ENCODE measurements at regions not wholly inside any gene's neighbourhood (a gene's known extent, or its start where the extent isn't known, plus 50 kb on each side); places are given as distances from the start of the nearest gene placed in this dataset.

DNA sequence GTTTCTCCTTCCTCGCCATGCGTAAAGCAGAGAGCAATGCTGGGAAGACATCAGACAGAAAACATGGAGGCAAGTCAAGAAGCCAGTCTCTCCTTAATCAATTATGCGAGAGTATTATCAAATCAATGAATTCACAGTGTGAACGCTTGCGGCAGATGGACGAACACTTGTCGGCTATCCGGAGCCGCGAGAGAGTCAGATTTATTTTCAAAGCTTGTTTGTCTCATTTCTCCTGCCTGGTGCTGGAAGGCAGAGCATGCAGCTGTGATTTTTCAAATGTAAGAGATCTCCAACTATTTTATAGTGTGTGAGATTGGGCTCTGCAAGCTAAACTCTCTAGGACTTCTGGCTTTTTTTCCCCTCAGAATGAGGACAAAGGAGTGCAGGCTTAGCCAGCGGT is 252.3 kb downstream of the SNX10 start:
- Histone ChIP-seq H3K4me2 (ENCODE audit: low read depth, low read length) (no peak overlapping the region), H3K23ac (ENCODE audit: low read depth, low read length) (no peak overlapping the region), H3K9ac (ENCODE audit: low read depth, low read length) (no peak overlapping the region), H3K56ac (ENCODE audit: extremely low read depth, insufficient read depth, low read length) (no peak overlapping the region), H3K9me1 (ENCODE audit: insufficient read depth, low read length) (no peaks in the 10 kb centered on the region), H3K18ac (ENCODE audit: low read depth, low read length) (no peak overlapping the region), H3K4ac (ENCODE audit: low read depth, low read length) (no peak overlapping the region), H3K79me1 (ENCODE audit: low read depth in 1 of 2, low read length in 2 of 2) (no peaks in the 10 kb centered on the region), H4K20me1 (ENCODE audit: insufficient read depth, low read length) (no peaks in the 10 kb centered on the region), H4K91ac (ENCODE audit: insufficient read depth, low read depth, low read length) (no peak overlapping the region), H3K36me3 (ENCODE audit: control insufficient read depth, insufficient read depth, low read length) (no peaks in the 10 kb centered on the region), H4K5ac (ENCODE audit: low read depth, low read length) (no peak overlapping the region), H2AK5ac (ENCODE audit: low read depth, low read length) (no peak overlapping the region), H4K8ac (ENCODE audit: low read depth in 2 of 2, low read length in 2 of 2) (no peak overlapping the region), H3K27ac (ENCODE audit: insufficient read depth, low read length) (no peak overlapping the region), H2BK5ac (ENCODE audit: low read depth, low read length, poor library complexity, severe bottlenecking) (no peak overlapping the region), H3K14ac (replicated peaks; ENCODE audit: low read depth, low read length) (no peak overlapping the region), H2BK15ac (ENCODE audit: low read depth, low read length) (no peak overlapping the region), H2BK20ac (ENCODE audit: low read depth, low read length) (no peak overlapping the region), H2AFZ (replicated peaks; ENCODE audit: low read length, poor library complexity) (no peak overlapping the region), H3K4me3 (ENCODE audit: insufficient read depth, low read depth, low read length) (no peak overlapping the region), H2BK120ac (ENCODE audit: low read depth, low read length) (no peak overlapping the region), H2AK9ac (replicated peaks; ENCODE audit: low read depth, low read length, poor library complexity) (no peak overlapping the region), H3K4me1 (ENCODE audit: control insufficient read depth, insufficient read depth, low read length) (no peaks in the 10 kb centered on the region), H3K9me3 (ENCODE audit: control insufficient read depth, insufficient read depth, low read length) (no peaks in the 10 kb centered on the region), H3K27me3 (ENCODE audit: control insufficient read depth, insufficient read depth, low read length) (peaks cover 3% of the 10 kb centered on the region)
- dilution Hi-C loops (cut with HindIII; ENCODE audit: low sequenced_read_pairs, unreplicated experiment): no loop called here
- ChIA-PET CTCF (no interaction called here), POLR2A (ENCODE audit: unreplicated experiment) (no interaction called here)
- no TSS peak for BruUV-seq (replicated peaks)
- DNase-seq: no peak
- in situ Hi-C loops (cut with MboI; ENCODE audit: low sequenced_read_pairs): no loop called here
- ATAC-seq (ENCODE audit: low read depth): no peak
- 60% methylated on average over 1 of the region's 11 CpGs; no CpG with 5 or more reads in 1 of the 2 experiments for WGBS, 2 experiments (ENCODE audit: extremely low coverage in 2 of 2, insufficient read length in 1 of 2)
- intact Hi-C loops (cut with micrococcal nuclease): no loop called here
- TF ChIP-seq CHD1 (IDR thresholded peaks at IDR 0.05; ENCODE audit: low read depth, low read length): no peak
- TF ChIP-seq RFX5 (IDR thresholded peaks at IDR 0.05; ENCODE audit: low read depth, low read length): no peak
- TF ChIP-seq, protein P1, sequence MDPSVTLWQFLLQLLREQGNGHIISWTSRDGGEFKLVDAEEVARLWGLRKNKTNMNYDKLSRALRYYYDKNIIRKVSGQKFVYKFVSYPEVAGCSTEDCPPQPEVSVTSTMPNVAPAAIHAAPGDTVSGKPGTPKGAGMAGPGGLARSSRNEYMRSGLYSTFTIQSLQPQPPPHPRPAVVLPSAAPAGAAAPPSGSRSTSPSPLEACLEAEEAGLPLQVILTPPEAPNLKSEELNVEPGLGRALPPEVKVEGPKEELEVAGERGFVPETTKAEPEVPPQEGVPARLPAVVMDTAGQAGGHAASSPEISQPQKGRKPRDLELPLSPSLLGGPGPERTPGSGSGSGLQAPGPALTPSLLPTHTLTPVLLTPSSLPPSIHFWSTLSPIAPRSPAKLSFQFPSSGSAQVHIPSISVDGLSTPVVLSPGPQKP (IDR thresholded peaks at IDR 0.05; ENCODE audit: borderline replicate concordance, low read depth, low read length): no peak
- no peak for TF ChIP-seq POLR2A (IDR thresholded peaks at IDR 0.05; ENCODE audit: low read depth, low read length)
- TF ChIP-seq RCOR1 (IDR thresholded peaks at IDR 0.05; ENCODE audit: insufficient replicate concordance, low read length): no peak
- TF ChIP-seq MAZ (IDR thresholded peaks at IDR 0.05; ENCODE audit: borderline replicate concordance, low read depth, low read length): no peak
- no peak for TF ChIP-seq MAFK (IDR thresholded peaks at IDR 0.05; ENCODE audit: low read depth, low read length)
- no peak for TF ChIP-seq NFE2L2 (IDR thresholded peaks at IDR 0.05; ENCODE audit: low read depth, low read length)
- no peak for TF ChIP-seq BHLHE40 (IDR thresholded peaks at IDR 0.05; ENCODE audit: low read depth, low read length)
- TF ChIP-seq MXI1 (IDR thresholded peaks at IDR 0.05; ENCODE audit: borderline replicate concordance, low read depth, low read length): no peak
- TF ChIP-seq, protein P2, sequence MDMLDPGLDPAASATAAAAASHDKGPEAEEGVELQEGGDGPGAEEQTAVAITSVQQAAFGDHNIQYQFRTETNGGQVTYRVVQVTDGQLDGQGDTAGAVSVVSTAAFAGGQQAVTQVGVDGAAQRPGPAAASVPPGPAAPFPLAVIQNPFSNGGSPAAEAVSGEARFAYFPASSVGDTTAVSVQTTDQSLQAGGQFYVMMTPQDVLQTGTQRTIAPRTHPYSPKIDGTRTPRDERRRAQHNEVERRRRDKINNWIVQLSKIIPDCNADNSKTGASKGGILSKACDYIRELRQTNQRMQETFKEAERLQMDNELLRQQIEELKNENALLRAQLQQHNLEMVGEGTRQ (IDR thresholded peaks at IDR 0.05; ENCODE audit: low read depth, low read length): no peak
- TF ChIP-seq, protein P3, sequence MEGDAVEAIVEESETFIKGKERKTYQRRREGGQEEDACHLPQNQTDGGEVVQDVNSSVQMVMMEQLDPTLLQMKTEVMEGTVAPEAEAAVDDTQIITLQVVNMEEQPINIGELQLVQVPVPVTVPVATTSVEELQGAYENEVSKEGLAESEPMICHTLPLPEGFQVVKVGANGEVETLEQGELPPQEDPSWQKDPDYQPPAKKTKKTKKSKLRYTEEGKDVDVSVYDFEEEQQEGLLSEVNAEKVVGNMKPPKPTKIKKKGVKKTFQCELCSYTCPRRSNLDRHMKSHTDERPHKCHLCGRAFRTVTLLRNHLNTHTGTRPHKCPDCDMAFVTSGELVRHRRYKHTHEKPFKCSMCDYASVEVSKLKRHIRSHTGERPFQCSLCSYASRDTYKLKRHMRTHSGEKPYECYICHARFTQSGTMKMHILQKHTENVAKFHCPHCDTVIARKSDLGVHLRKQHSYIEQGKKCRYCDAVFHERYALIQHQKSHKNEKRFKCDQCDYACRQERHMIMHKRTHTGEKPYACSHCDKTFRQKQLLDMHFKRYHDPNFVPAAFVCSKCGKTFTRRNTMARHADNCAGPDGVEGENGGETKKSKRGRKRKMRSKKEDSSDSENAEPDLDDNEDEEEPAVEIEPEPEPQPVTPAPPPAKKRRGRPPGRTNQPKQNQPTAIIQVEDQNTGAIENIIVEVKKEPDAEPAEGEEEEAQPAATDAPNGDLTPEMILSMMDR (conservative IDR thresholded peaks at IDR 0.05; ENCODE audit: low read depth, low read length): no peak
- TF ChIP-seq RAD21 (IDR thresholded peaks at IDR 0.05; ENCODE audit: low read length): no peak
- TF ChIP-seq SMC3 (IDR thresholded peaks at IDR 0.05; ENCODE audit: low read depth, low read length): no peak
- no peak for TF ChIP-seq CEBPB (IDR thresholded peaks at IDR 0.05; ENCODE audit: low read depth, low read length)
- no peak for TF ChIP-seq FOS (IDR thresholded peaks at IDR 0.05; ENCODE audit: low read depth, low read length)
